ENCODE measurements at regions not wholly inside any gene's neighbourhood (a gene's known extent, or its start where the extent isn't known, plus 50 kb on each side); places are given as distances from the start of the nearest gene placed in this dataset.

GRCh38 chr11:19345519-19345847 lies 104.7 kb upstream of the E2F8 start:
- peaks cover 5% of the 10 kb centered on the region for H3K27me3 ChIP-seq (ENCODE audit: insufficient read depth, low read length, poor library complexity)
- H3K4me3 ChIP-seq (ENCODE audit: low read depth in 1 of 2, low read length in 2 of 2): no peak overlapping the region

DNA sequence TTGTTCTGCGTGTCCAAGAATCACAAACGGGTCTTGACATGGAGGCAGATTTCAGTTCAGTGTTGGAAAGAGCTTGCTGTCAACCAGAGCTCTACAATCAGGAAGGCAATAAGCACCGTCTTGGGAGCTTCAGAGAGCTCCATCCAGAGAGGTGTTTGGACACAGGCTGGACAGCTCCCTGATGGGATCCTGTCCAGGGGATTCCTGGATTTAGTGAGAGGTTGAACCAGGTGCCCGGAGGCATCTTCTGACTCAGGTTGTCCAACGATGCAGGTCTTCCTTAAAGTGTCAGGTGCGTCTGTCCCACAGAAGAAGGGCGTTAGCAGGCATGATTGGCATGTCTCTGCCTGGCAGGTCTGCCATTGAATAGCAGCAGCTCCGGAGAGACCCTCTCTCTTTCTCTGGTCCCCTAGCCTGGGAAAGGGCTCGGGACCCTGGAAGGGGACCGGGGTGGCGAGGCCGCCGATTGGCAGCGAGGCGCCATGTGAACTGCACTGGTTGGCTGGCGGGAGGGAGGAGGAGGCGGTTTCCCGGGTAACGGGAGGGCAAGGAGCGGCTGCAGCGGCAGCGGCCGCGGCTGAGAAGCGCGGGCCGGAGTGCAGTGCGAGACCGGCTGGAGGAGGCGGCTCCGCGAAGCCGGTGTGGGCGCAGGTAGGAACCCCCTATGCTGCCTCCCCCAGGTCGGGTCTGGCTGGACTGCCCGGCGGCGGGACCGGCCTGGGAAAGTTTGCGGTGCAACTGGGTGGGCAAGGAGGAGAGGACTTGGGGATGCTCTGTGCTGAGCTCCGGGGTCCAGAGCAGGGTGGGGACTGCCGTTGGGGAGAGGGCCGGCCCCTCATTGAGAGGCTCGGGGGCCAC lies 104.1 kb upstream of the E2F8 start:
- ATAC-seq (ENCODE audit: insufficient read depth, low read depth) (no peak), DNase-seq (no peak)
- no peak overlapping the region for H3K27ac ChIP-seq (ENCODE audit: low read length)
- no peaks in the 10 kb centered on the region for H4K20me1 ChIP-seq (ENCODE audit: insufficient read depth, low read length)
- no peak overlapping the region for H3K4me2 ChIP-seq (ENCODE audit: insufficient read depth, low read length)
- no peak overlapping the region for H3K4me3 ChIP-seq (ENCODE audit: low read depth in 1 of 2, low read length in 2 of 2)
- H3K9ac ChIP-seq (ENCODE audit: low read depth, low read length): no peak overlapping the region
- H3K27me3 ChIP-seq (ENCODE audit: insufficient read depth, low read length, poor library complexity): peaks cover 8% of the 10 kb centered on the region
- H3K79me2 ChIP-seq (ENCODE audit: insufficient read depth, low read length): no peaks in the 10 kb centered on the region
- H3K9me3 ChIP-seq (ENCODE audit: insufficient read depth, low read length, severe bottlenecking): no peaks in the 10 kb centered on the region
- TF ChIP-seq EZH2 (IDR thresholded peaks at IDR 0.05; ENCODE audit: borderline replicate concordance, low read depth, low read length, severe bottlenecking) (no peak), CTCF (IDR thresholded peaks at IDR 0.05; ENCODE audit: borderline replicate concordance, extremely low read depth, low read length, poor library complexity, severe bottlenecking) (no peak)
- no peaks in the 10 kb centered on the region for H3K4me1 ChIP-seq (ENCODE audit: insufficient read depth, low read length)
- no peaks in the 10 kb centered on the region for H3K36me3 ChIP-seq (ENCODE audit: insufficient read depth, low read length)
- H2AFZ ChIP-seq (ENCODE audit: low read depth, low read length): no peak overlapping the region

More at GRCh38 chr11:19345519-19345847, 104.7 kb upstream of the E2F8 start:
- Histone ChIP-seq H3K9ac (ENCODE audit: low read depth, low read length) (no peak overlapping the region), H2AFZ (ENCODE audit: low read depth, low read length) (no peak overlapping the region), H4K20me1 (ENCODE audit: insufficient read depth, low read length) (no peaks in the 10 kb centered on the region), H3K4me1 (ENCODE audit: insufficient read depth, low read length) (no peaks in the 10 kb centered on the region), H3K9me3 (ENCODE audit: insufficient read depth, low read length, severe bottlenecking) (no peaks in the 10 kb centered on the region), H3K4me2 (ENCODE audit: insufficient read depth, low read length) (no peak overlapping the region), H3K36me3 (ENCODE audit: insufficient read depth, low read length) (no peaks in the 10 kb centered on the region), H3K27ac (ENCODE audit: low read length) (no peak overlapping the region), H3K79me2 (ENCODE audit: insufficient read depth, low read length) (no peaks in the 10 kb centered on the region)
- TF ChIP-seq EZH2 (IDR thresholded peaks at IDR 0.05; ENCODE audit: borderline replicate concordance, low read depth, low read length, severe bottlenecking) (no peak), CTCF (IDR thresholded peaks at IDR 0.05; ENCODE audit: borderline replicate concordance, extremely low read depth, low read length, poor library complexity, severe bottlenecking) (no peak)
- ATAC-seq (ENCODE audit: insufficient read depth, low read depth) (no peak), DNase-seq (no peak)

- peaks cover 8% of the 10 kb centered on the region for H3K27me3 ChIP-seq (ENCODE audit: insufficient read depth, low read length, poor library complexity)
- H3K4me2 ChIP-seq (ENCODE audit: insufficient read depth, low read length): no peak overlapping the region
- no peaks in the 10 kb centered on the region for H3K4me1 ChIP-seq (ENCODE audit: insufficient read depth, low read length)
- H3K9me3 ChIP-seq (ENCODE audit: insufficient read depth, low read length, severe bottlenecking): no peaks in the 10 kb centered on the region
- no peak overlapping the region for H3K9ac ChIP-seq (ENCODE audit: low read depth, low read length)
- H3K36me3 ChIP-seq (ENCODE audit: insufficient read depth, low read length): no peaks in the 10 kb centered on the region
- no peaks in the 10 kb centered on the region for H3K79me2 ChIP-seq (ENCODE audit: insufficient read depth, low read length)
- TF ChIP-seq EZH2 (IDR thresholded peaks at IDR 0.05; ENCODE audit: borderline replicate concordance, low read depth, low read length, severe bottlenecking): no peak
- no peak for TF ChIP-seq CTCF (IDR thresholded peaks at IDR 0.05; ENCODE audit: borderline replicate concordance, extremely low read depth, low read length, poor library complexity, severe bottlenecking)
- ATAC-seq (ENCODE audit: insufficient read depth, low read depth) (no peak), DNase-seq (no peak)
- no peaks in the 10 kb centered on the region for H4K20me1 ChIP-seq (ENCODE audit: insufficient read depth, low read length)
- H2AFZ ChIP-seq (ENCODE audit: low read depth, low read length): no peak overlapping the region
- no peak overlapping the region for H3K27ac ChIP-seq (ENCODE audit: low read length)
- H3K4me3 ChIP-seq (ENCODE audit: low read depth in 1 of 2, low read length in 2 of 2): no peak overlapping the region
These were observed 101.3 kb upstream of the E2F8 start for GRCh38 chr11:19342036-19342435.
